Superior temporal gyrus (tissue), 1 donor: ENCODE measurements at regions not wholly inside any gene's neighbourhood (a gene's known extent, or its start where the extent isn't known, plus 50 kb on each side); places are given as distances from the start of the nearest gene placed in this dataset.

ENCODE experiments used
- DNase-seq: peaks from one replicate; pipeline ENCODE4 v3.0.0-alpha.2; 2016; ENCODE audit errors: extremely low spot score

GRCh38 chr17:56737421-56738161, 96.1 kb downstream of the C17orf67 start:
- DNase-seq = peak; percentile 13

GRCh38 chr17:56739376-56739775, 94.3 kb downstream of the C17orf67 start:
- no peak for DNase-seq

GRCh38 chr17:56739776-56740175, 93.9 kb downstream of the C17orf67 start:
- no peak for DNase-seq

GRCh38 chr17:56740481-56740880, 93.2 kb downstream of the C17orf67 start:
- no peak for DNase-seq
